Trophoblast cell (in vitro differentiated cells and primary cell): ENCODE measurements at regions not wholly inside any gene's neighbourhood (a gene's known extent, or its start where the extent isn't known, plus 50 kb on each side); places are given as distances from the start of the nearest gene placed in this dataset.

Experiments
- DNase-seq, 2 donors: peaks; one replicate each; pipeline ENCODE4 v3.0.0-alpha.2; 2016
- H2AFZ ChIP-seq: 2 replicates; pipeline ENCODE4 v1.6.1; 2013; ENCODE audit warnings: low read length, moderate library complexity, mild to moderate bottlenecking; ENCODE audit not compliant: insufficient read depth, poor library complexity
- H2AK5ac ChIP-seq: 2 replicates; pipeline ENCODE4 v1.6.1; 2013; ENCODE audit warnings: mild to moderate bottlenecking, low read length
- H2BK120ac ChIP-seq: 2 replicates; pipeline ENCODE4 v1.6.1; 2013; ENCODE audit warnings: low read length, mild to moderate bottlenecking, moderate library complexity; ENCODE audit not compliant: insufficient read depth, poor library complexity
- H2BK12ac ChIP-seq: 2 replicates; pipeline ENCODE4 v1.6.1; 2013; ENCODE audit warnings: mild to moderate bottlenecking, low read length, moderate library complexity
- H2BK5ac ChIP-seq: 2 replicates; pipeline ENCODE4 v1.6.1; 2013; ENCODE audit warnings: low read length, low read depth, moderate library complexity, mild to moderate bottlenecking; ENCODE audit not compliant: poor library complexity
- H3K14ac ChIP-seq: 2 replicates; pipeline ENCODE4 v1.6.1; 2013; ENCODE audit warnings: mild to moderate bottlenecking, low read length
- H3K18ac ChIP-seq: 2 replicates; pipeline ENCODE4 v1.6.1; 2013; ENCODE audit warnings: mild to moderate bottlenecking, low read length
- H3K23ac ChIP-seq: 2 replicates; pipeline ENCODE4 v1.6.1; 2013; ENCODE audit warnings: low read length
- H3K27ac ChIP-seq: 2 replicates; pipeline ENCODE4 v1.5.1; 2013; ENCODE audit warnings: low read depth, mild to moderate bottlenecking, inconsistent platforms, low read length, moderate library complexity
- H3K27me3 ChIP-seq: 2 replicates; pipeline ENCODE4 v1.6.1; 2013; ENCODE audit warnings: inconsistent platforms, mild to moderate bottlenecking, low read length, moderate library complexity; ENCODE audit not compliant: insufficient read depth
- H3K36me3 ChIP-seq, 2 experiments: 1 replicate in 1 of 2; 2 replicates in 1 of 2; pipeline ENCODE4 v1.6.1; 2013; ENCODE audit warnings: low read length in 2 of 2, mild to moderate bottlenecking in 2 of 2, moderate library complexity in 1 of 2; ENCODE audit not compliant: insufficient read depth in 2 of 2, control insufficient read depth in 1 of 2
- H3K4ac ChIP-seq: 2 replicates; pipeline ENCODE4 v1.6.1; 2013; ENCODE audit warnings: low read depth, mild to moderate bottlenecking, low read length, moderate library complexity
- H3K4me1 ChIP-seq, 2 experiments: 1 replicate in 1 of 2; 2 replicates in 1 of 2; pipeline ENCODE4 v1.6.1; 2013; ENCODE audit warnings: low read length in 2 of 2, mild to moderate bottlenecking in 2 of 2, moderate library complexity in 1 of 2; ENCODE audit not compliant: insufficient read depth in 2 of 2, control insufficient read depth in 1 of 2
- H3K4me2 ChIP-seq: 2 replicates; pipeline ENCODE4 v1.6.1; 2013; ENCODE audit warnings: inconsistent platforms, mild to moderate bottlenecking, low read length, moderate library complexity
- H3K4me3 ChIP-seq: 2 replicates; pipeline ENCODE4 v1.5.1; 2013; ENCODE audit warnings: mild to moderate bottlenecking, low read depth, low read length, inconsistent platforms
- H3K79me1 ChIP-seq: one replicate; pipeline ENCODE4 v1.6.1; 2013; ENCODE audit warnings: low read length
- H3K79me2 ChIP-seq: 2 replicates; pipeline ENCODE4 v1.6.1; 2013; ENCODE audit warnings: low read length, mild to moderate bottlenecking; ENCODE audit not compliant: control insufficient read depth, insufficient read depth, poor library complexity
- H3K9ac ChIP-seq: 2 replicates; pipeline ENCODE4 v1.6.1; 2013; ENCODE audit warnings: mild to moderate bottlenecking, low read length
- H3K9me3 ChIP-seq: 2 replicates; pipeline ENCODE4 v1.6.1; 2013; ENCODE audit warnings: low read depth, mild to moderate bottlenecking, control low read depth, inconsistent platforms, low read length; ENCODE audit not compliant: insufficient read depth
- H4K12ac ChIP-seq: 2 replicates; pipeline ENCODE4 v1.6.1; 2013; ENCODE audit warnings: low read depth, mild to moderate bottlenecking, low read length, moderate library complexity
- H4K8ac ChIP-seq: 2 replicates; pipeline ENCODE4 v1.6.1; 2013; ENCODE audit warnings: low read depth, mild to moderate bottlenecking, low read length, moderate library complexity
- H4K91ac ChIP-seq: one replicate; pipeline ENCODE4 v1.6.1; 2013; ENCODE audit warnings: low read depth, mild to moderate bottlenecking, low read length, moderate library complexity
- WGBS: extraction: QIAGEN DNeasy Blood & Tissue Kit; methylation state at CpG from one replicate; pipeline ENCODE4 v1.1.7; 2013; ENCODE audit warnings: missing lambda C conversion rate; ENCODE audit not compliant: insufficient read length, insufficient coverage; ENCODE audit errors: extremely low coverage; 5-methylcytosine and 5-hydroxymethylcytosine counted together

GRCh38 chrX:150035531-150035930, 97.2 kb upstream of the EOLA2 start:
- Histone ChIP-seq H3K9me3 (no peaks in the 10 kb centered on the region), H3K18ac (no peak overlapping the region), H3K4ac (no peak overlapping the region), H3K79me1 (no peaks in the 10 kb centered on the region), H3K4me3 (no peak overlapping the region), H2AK5ac (no peak overlapping the region), H3K23ac (no peak overlapping the region), H2BK120ac (no peak overlapping the region), H2BK12ac (no peak overlapping the region), H3K36me3 (no peaks in the 10 kb centered on the region), H2BK5ac (no peak overlapping the region), H3K14ac (no peak overlapping the region), H2AFZ (no peak overlapping the region), H3K9ac (no peak overlapping the region), H4K12ac (no peak overlapping the region), H3K4me1 (no peaks in the 10 kb centered on the region), H4K8ac (no peak overlapping the region), H3K27ac (no peak overlapping the region), H3K27me3 (no peaks in the 10 kb centered on the region), H4K91ac (no peak overlapping the region), H3K79me2 (no peaks in the 10 kb centered on the region), H3K4me2 (no peak overlapping the region)
- no CpG with 5 or more reads among the region's 2 CpGs for WGBS
- no peak for DNase-seq

- Histone ChIP-seq H3K14ac (no peak overlapping the region), H3K27ac (no peak overlapping the region), H3K23ac (no peak overlapping the region), H3K18ac (no peak overlapping the region), H3K9me3 (no peaks in the 10 kb centered on the region), H3K9ac (no peak overlapping the region), H4K12ac (no peak overlapping the region), H3K36me3 (no peaks in the 10 kb centered on the region), H2AFZ (no peak overlapping the region), H2AK5ac (no peak overlapping the region), H3K4me1 (no peaks in the 10 kb centered on the region), H3K27me3 (no peaks in the 10 kb centered on the region), H4K8ac (no peak overlapping the region), H4K91ac (no peak overlapping the region), H3K79me1 (no peaks in the 10 kb centered on the region), H3K4me2 (no peak overlapping the region), H3K4me3 (no peak overlapping the region), H2BK12ac (no peak overlapping the region), H3K79me2 (no peaks in the 10 kb centered on the region), H2BK120ac (no peak overlapping the region), H3K4ac (no peak overlapping the region), H2BK5ac (no peak overlapping the region)
- WGBS, result no CpG with 5 or more reads among the region's 2 CpGs
- DNase-seq, result peak; percentile 20 to 65
These were observed 97.9 kb upstream of the EOLA2 start for GRCh38 chrX:150036181-150036580.

GRCh38 chrX:150036641-150037040, 98.3 kb upstream of the EOLA2 start:
- H3K4me1 ChIP-seq, result no peaks in the 10 kb centered on the region
- no peak overlapping the region for H2AK5ac ChIP-seq
- no peak overlapping the region for H3K18ac ChIP-seq
- no peaks in the 10 kb centered on the region for H3K36me3 ChIP-seq
- no peak overlapping the region for H3K23ac ChIP-seq
- H3K79me2 ChIP-seq, result no peaks in the 10 kb centered on the region
- H2AFZ ChIP-seq, result no peak overlapping the region
- no peak overlapping the region for H3K4ac ChIP-seq
- no peak overlapping the region for H3K4me2 ChIP-seq
- DNase-seq, result no peak
- no peak overlapping the region for H4K8ac ChIP-seq
- H4K91ac ChIP-seq, result no peak overlapping the region
- no peak overlapping the region for H2BK120ac ChIP-seq
- H3K27ac ChIP-seq, result no peak overlapping the region
- no peaks in the 10 kb centered on the region for H3K79me1 ChIP-seq
- no peak overlapping the region for H3K4me3 ChIP-seq
- WGBS, result no CpG with 5 or more reads among the region's 3 CpGs
- H2BK5ac ChIP-seq, result no peak overlapping the region
- H3K27me3 ChIP-seq, result no peaks in the 10 kb centered on the region
- H3K14ac ChIP-seq, result no peak overlapping the region
- no peak overlapping the region for H2BK12ac ChIP-seq
- H3K9me3 ChIP-seq, result no peaks in the 10 kb centered on the region
- H4K12ac ChIP-seq, result no peak overlapping the region
- no peak overlapping the region for H3K9ac ChIP-seq

GRCh38 chrX:150037041-150037440, 98.8 kb upstream of the EOLA2 start:
- WGBS, result no CpG with 5 or more reads among the region's 2 CpGs
- Histone ChIP-seq H2AFZ (no peak overlapping the region), H2BK120ac (no peak overlapping the region), H3K23ac (no peak overlapping the region), H3K36me3 (no peaks in the 10 kb centered on the region), H4K91ac (no peak overlapping the region), H3K14ac (no peak overlapping the region), H3K27me3 (no peaks in the 10 kb centered on the region), H3K4me1 (no peaks in the 10 kb centered on the region), H2BK12ac (no peak overlapping the region), H3K4me2 (no peak overlapping the region), H3K9me3 (no peaks in the 10 kb centered on the region), H3K18ac (no peak overlapping the region), H3K9ac (no peak overlapping the region), H4K8ac (no peak overlapping the region), H3K4ac (no peak overlapping the region), H3K4me3 (no peak overlapping the region), H3K27ac (no peak overlapping the region), H3K79me2 (no peaks in the 10 kb centered on the region), H2AK5ac (no peak overlapping the region), H4K12ac (no peak overlapping the region), H2BK5ac (no peak overlapping the region), H3K79me1 (no peaks in the 10 kb centered on the region)
- DNase-seq, result no peak
